Neuronal stem cell (in vitro differentiated cells): ENCODE measurements at regions not wholly inside any gene's neighbourhood (a gene's known extent, or its start where the extent isn't known, plus 50 kb on each side); places are given as distances from the start of the nearest gene placed in this dataset.

Experiments
- DNase-seq: peaks from one replicate; pipeline ENCODE4 v3.0.0-alpha.2; 2013; ENCODE audit warnings: low spot score
- H2AFZ ChIP-seq: one replicate; pipeline ENCODE4 v1.6.1; 2013; ENCODE audit warnings: mild to moderate bottlenecking, low read length, inconsistent platforms
- H2AK5ac ChIP-seq: 2 replicates; pipeline ENCODE4 v1.6.1; 2013; ENCODE audit warnings: low read depth, mild to moderate bottlenecking, inconsistent platforms, low read length, moderate library complexity, mixed read lengths
- H2BK120ac ChIP-seq: 2 replicates; pipeline ENCODE4 v1.6.1; 2013; ENCODE audit warnings: low read depth, mild to moderate bottlenecking, inconsistent platforms, low read length, moderate library complexity, mixed read lengths
- H2BK12ac ChIP-seq: one replicate; pipeline ENCODE4 v1.6.1; 2013; ENCODE audit warnings: low read length, inconsistent platforms
- H2BK15ac ChIP-seq: 2 replicates; pipeline ENCODE4 v1.6.1; 2013; ENCODE audit warnings: mild to moderate bottlenecking, low read length, inconsistent platforms, mixed read lengths
- H2BK5ac ChIP-seq: one replicate; pipeline ENCODE4 v1.6.1; 2013; ENCODE audit warnings: inconsistent platforms, mild to moderate bottlenecking, low read length, moderate library complexity
- H3K14ac ChIP-seq: one replicate; pipeline ENCODE4 v1.6.1; 2013; ENCODE audit warnings: low read length, inconsistent platforms
- H3K18ac ChIP-seq: 2 replicates; pipeline ENCODE4 v1.6.1; 2013; ENCODE audit warnings: low read length, inconsistent platforms
- H3K23ac ChIP-seq: 2 replicates; pipeline ENCODE4 v1.6.1; 2013; ENCODE audit warnings: low read depth, mild to moderate bottlenecking, mixed read lengths, low read length, inconsistent platforms; ENCODE audit not compliant: poor library complexity
- H3K27ac ChIP-seq: replicated peaks from 3 replicates; pipeline ENCODE4 v1.5.1; 2013; ENCODE audit warnings: low read length, inconsistent platforms
- H3K27me3 ChIP-seq, 3 experiments: 2 replicates each; pipeline ENCODE4 v1.6.1; 2013; ENCODE audit warnings: low read length in 3 of 3, mild to moderate bottlenecking in 2 of 3, inconsistent platforms in 1 of 3, low read depth in 1 of 3, mixed read lengths in 1 of 3, moderate library complexity in 1 of 3; ENCODE audit not compliant: control insufficient read depth in 3 of 3, insufficient read depth in 3 of 3
- H3K36me3 ChIP-seq, 2 donors: replicated peaks in 1 of 2; 2 replicates each; pipeline ENCODE4 v1.6.1; 2013; ENCODE audit warnings: low read length in 2 of 2; ENCODE audit not compliant: control insufficient read depth in 2 of 2, insufficient read depth in 2 of 2
- H3K4ac ChIP-seq: 2 replicates; pipeline ENCODE4 v1.6.1; 2013; ENCODE audit warnings: inconsistent platforms, mild to moderate bottlenecking, low read length, moderate library complexity
- H3K4me1 ChIP-seq, 2 donors: 1 replicate in 1 of 2; 2 replicates in 1 of 2; pipeline ENCODE4 v1.6.1; 2013; ENCODE audit warnings: low read length in 2 of 2, low read depth in 1 of 2; ENCODE audit not compliant: control insufficient read depth in 2 of 2, insufficient read depth in 1 of 2
- H3K4me2 ChIP-seq: one replicate; pipeline ENCODE4 v1.6.1; 2013; ENCODE audit warnings: mild to moderate bottlenecking, low read length, inconsistent platforms; ENCODE audit not compliant: insufficient read depth, poor library complexity, severe bottlenecking
- H3K4me3 ChIP-seq, 2 donors: 2 replicates each; pipeline ENCODE4 v1.5.1; 2013; ENCODE audit warnings: low read length in 2 of 2, mild to moderate bottlenecking in 2 of 2, inconsistent platforms in 1 of 2, moderate library complexity in 1 of 2
- H3K79me1 ChIP-seq: one replicate; pipeline ENCODE4 v1.6.1; 2013; ENCODE audit warnings: low read depth, mild to moderate bottlenecking, inconsistent platforms, low read length, moderate library complexity
- H3K9ac ChIP-seq: one replicate; pipeline ENCODE4 v1.6.1; 2013; ENCODE audit warnings: mild to moderate bottlenecking, low read depth, low read length, inconsistent platforms; ENCODE audit not compliant: poor library complexity
- H3K9me3 ChIP-seq, 2 donors: replicated peaks in 1 of 2; 2 replicates each; pipeline versions ENCODE3 to v1.6.1; 2013; ENCODE audit warnings: low read length in 2 of 2, mild to moderate bottlenecking in 2 of 2, inconsistent platforms in 1 of 2, low read depth in 1 of 2, mixed read lengths in 1 of 2, moderate library complexity in 1 of 2; ENCODE audit not compliant: control insufficient read depth in 2 of 2, insufficient read depth in 1 of 2
- H4K8ac ChIP-seq: one replicate; pipeline ENCODE4 v1.6.1; 2013; ENCODE audit warnings: low read depth, mild to moderate bottlenecking, inconsistent platforms, low read length, moderate library complexity
- H4K91ac ChIP-seq: one replicate; pipeline ENCODE4 v1.6.1; 2013; ENCODE audit warnings: low read length, low read depth, mild to moderate bottlenecking, inconsistent platforms; ENCODE audit not compliant: poor library complexity
- WGBS, 2 donors: extraction: QIAGEN DNeasy Blood & Tissue Kit; methylation state at CpG; one replicate each; pipeline ENCODE4 v1.1.7; 2013; ENCODE audit warnings: missing lambda C conversion rate in 2 of 2, mixed read lengths in 1 of 2; ENCODE audit not compliant: insufficient read length in 2 of 2, insufficient replicate concordance in 1 of 2; ENCODE audit errors: extremely low coverage in 2 of 2; 5-methylcytosine and 5-hydroxymethylcytosine counted together

GRCh38 chr2:66862885-66863650, 428.1 kb downstream of the MEIS1 start:
- no peak overlapping the region for H3K18ac ChIP-seq
- H3K9me3 ChIP-seq = no peaks in the 10 kb centered on the region
- H3K27me3 ChIP-seq = no peaks in the 10 kb centered on the region
- no peak overlapping the region for H2BK15ac ChIP-seq
- no peak overlapping the region for H3K4me3 ChIP-seq
- no peak overlapping the region for H3K4me2 ChIP-seq
- DNase-seq = no peak
- H3K14ac ChIP-seq = no peak overlapping the region
- no peaks in the 10 kb centered on the region for H3K79me1 ChIP-seq
- no peak overlapping the region for H3K27ac ChIP-seq
- no peak overlapping the region for H2BK5ac ChIP-seq
- H4K8ac ChIP-seq = no peak overlapping the region
- H2AFZ ChIP-seq = no peak overlapping the region
- no peak overlapping the region for H3K9ac ChIP-seq
- H2BK120ac ChIP-seq = no peak overlapping the region
- H3K36me3 ChIP-seq = no peaks in the 10 kb centered on the region
- no peak overlapping the region for H4K91ac ChIP-seq
- H2BK12ac ChIP-seq = no peak overlapping the region
- no peak overlapping the region for H3K4ac ChIP-seq
- no CpG with 5 or more reads among the region's 6 CpGs for whole genome bisulfite sequencing, 2 donors
- H3K23ac ChIP-seq = no peak overlapping the region
- no peak overlapping the region for H2AK5ac ChIP-seq
- no peaks in the 10 kb centered on the region for H3K4me1 ChIP-seq

- H3K14ac ChIP-seq = no peak overlapping the region
- H4K8ac ChIP-seq = no peak overlapping the region
- no peak overlapping the region for H2BK5ac ChIP-seq
- no peak overlapping the region for H2AK5ac ChIP-seq
- H2BK15ac ChIP-seq = no peak overlapping the region
- H2BK12ac ChIP-seq = no peak overlapping the region
- no peak overlapping the region for H3K23ac ChIP-seq
- no peaks in the 10 kb centered on the region for H3K9me3 ChIP-seq
- no peak overlapping the region for H3K9ac ChIP-seq
- DNase-seq = no peak
- no peak overlapping the region for H2AFZ ChIP-seq
- no peak overlapping the region for H3K27ac ChIP-seq
- H3K4me3 ChIP-seq = no peak overlapping the region
- H3K18ac ChIP-seq = no peak overlapping the region
- H4K91ac ChIP-seq = no peak overlapping the region
- H3K36me3 ChIP-seq = no peaks in the 10 kb centered on the region
- no peaks in the 10 kb centered on the region for H3K27me3 ChIP-seq
- no peaks in the 10 kb centered on the region for H3K79me1 ChIP-seq
- H3K4me1 ChIP-seq = no peaks in the 10 kb centered on the region
- no peak overlapping the region for H2BK120ac ChIP-seq
- H3K4ac ChIP-seq = no peak overlapping the region
- H3K4me2 ChIP-seq = no peak overlapping the region
Measured at GRCh38 chr2:66865161-66865560, 430.2 kb downstream of the MEIS1 start.

GRCh38 chr2:66866331-66867062, 431.6 kb downstream of the MEIS1 start:
- no CpG with 5 or more reads among the region's 3 CpGs for WGBS, 2 donors
- no peak overlapping the region for H3K4me2 ChIP-seq
- H2BK5ac ChIP-seq = no peak overlapping the region
- H3K4ac ChIP-seq = no peak overlapping the region
- H2AFZ ChIP-seq = no peak overlapping the region
- no peak overlapping the region for H2BK120ac ChIP-seq
- H3K18ac ChIP-seq = no peak overlapping the region
- H3K9ac ChIP-seq = no peak overlapping the region
- no peak overlapping the region for H4K8ac ChIP-seq
- H2AK5ac ChIP-seq = no peak overlapping the region
- no peaks in the 10 kb centered on the region for H3K36me3 ChIP-seq
- no peak overlapping the region for H2BK15ac ChIP-seq
- no peak overlapping the region for H2BK12ac ChIP-seq
- H3K9me3 ChIP-seq = no peaks in the 10 kb centered on the region
- H3K23ac ChIP-seq = no peak overlapping the region
- no peak overlapping the region for H3K14ac ChIP-seq
- no peak overlapping the region for H3K4me3 ChIP-seq
- DNase-seq = no peak
- no peaks in the 10 kb centered on the region for H3K79me1 ChIP-seq
- no peak overlapping the region for H4K91ac ChIP-seq
- H3K27ac ChIP-seq = no peak overlapping the region
- no peaks in the 10 kb centered on the region for H3K27me3 ChIP-seq
- no peaks in the 10 kb centered on the region for H3K4me1 ChIP-seq

GRCh38 chr2:66867063-66867441, 432.1 kb downstream of the MEIS1 start:
- Histone ChIP-seq H3K4me3 (no peak overlapping the region), H4K8ac (no peak overlapping the region)

More at GRCh38 chr2:66867063-66867441, 432.1 kb downstream of the MEIS1 start:
- Histone ChIP-seq H4K91ac (no peak overlapping the region), H3K79me1 (no peaks in the 10 kb centered on the region), H3K9me3 (no peaks in the 10 kb centered on the region), H3K4me2 (no peak overlapping the region), H2BK15ac (no peak overlapping the region), H3K27me3 (no peaks in the 10 kb centered on the region), H3K23ac (no peak overlapping the region), H2BK120ac (no peak overlapping the region), H2BK12ac (no peak overlapping the region), H2AFZ (no peak overlapping the region), H3K18ac (no peak overlapping the region), H3K4ac (no peak overlapping the region), H3K27ac (no peak overlapping the region), H3K4me1 (no peaks in the 10 kb centered on the region), H3K36me3 (no peaks in the 10 kb centered on the region), H3K14ac (no peak overlapping the region), H2AK5ac (no peak overlapping the region), H3K9ac (no peak overlapping the region), H2BK5ac (no peak overlapping the region)
- WGBS, 2 donors = no CpG with 5 or more reads among the region's 2 CpGs
- DNase-seq = no peak
